IMR-90 (cell line): ENCODE measurements at regions not wholly inside any gene's neighbourhood (a gene's known extent, or its start where the extent isn't known, plus 50 kb on each side); places are given as distances from the start of the nearest gene placed in this dataset.

ENCODE experiments used
- ATAC-seq: fragments of 200-7000 bp; cut with Tn5 transposase; 2 replicates; pipeline ENCODE4 v1.9.1; 2020; ENCODE audit warnings: low read depth, mild to moderate bottlenecking, moderate library complexity
- BruUV-seq: library from RNA; stranded (reverse); fragments of 400-500 nt; replicated peaks from 2 replicates; lab custom pipeline; 2021; lab: Mats Ljungman, UMichigan
- CTCF ChIA-PET: fragments of 300-600 bp; formaldehyde crosslinking; extraction: SDS; loops from one replicate; lab custom pipeline; 2021; ENCODE audit warnings: antibody characterized with exemption; lab: Yijun Ruan, JAX
- POLR2A ChIA-PET: fragments of 300-600 bp; sonication (Branson Sonifier 250); formaldehyde crosslinking; loops from one replicate; lab custom pipeline; 2022; ENCODE audit warnings: antibody characterized with exemption; ENCODE audit not compliant: unreplicated experiment; lab: Charles Lee
- DNase-seq: peaks from one replicate; pipeline ENCODE4 v3.0.0; 2013
- H2AFZ ChIP-seq: replicated peaks from 2 replicates; pipeline ENCODE3; 2013; ENCODE audit warnings: low read length, mild to moderate bottlenecking; ENCODE audit not compliant: poor library complexity
- H2AK5ac ChIP-seq: 2 replicates; pipeline ENCODE4 v1.6.1; 2013; ENCODE audit warnings: low read depth, low read length, inconsistent platforms
- H2AK9ac ChIP-seq: replicated peaks from 2 replicates; pipeline ENCODE3; 2013; ENCODE audit warnings: mild to moderate bottlenecking, low read depth, low read length, moderate library complexity; ENCODE audit not compliant: poor library complexity
- H2BK120ac ChIP-seq: 2 replicates; pipeline ENCODE4 v1.6.1; 2013; ENCODE audit warnings: low read depth, low read length, inconsistent platforms
- H2BK15ac ChIP-seq: 3 replicates; pipeline ENCODE4 v1.6.1; 2013; ENCODE audit warnings: low read depth, low read length, inconsistent platforms
- H2BK20ac ChIP-seq: 2 replicates; pipeline ENCODE4 v1.6.1; 2013; ENCODE audit warnings: low read depth, mild to moderate bottlenecking, inconsistent platforms, low read length, moderate library complexity
- H2BK5ac ChIP-seq: 2 replicates; pipeline ENCODE4 v1.6.1; 2013; ENCODE audit warnings: mild to moderate bottlenecking, low read depth, low read length, inconsistent platforms; ENCODE audit not compliant: poor library complexity, severe bottlenecking
- H3K14ac ChIP-seq: replicated peaks from 2 replicates; pipeline ENCODE4 v1.6.1; 2013; ENCODE audit warnings: low read depth, low read length, inconsistent platforms
- H3K18ac ChIP-seq: 2 replicates; pipeline ENCODE4 v1.6.1; 2013; ENCODE audit warnings: low read depth, low read length, control low read depth
- H3K23ac ChIP-seq: 2 replicates; pipeline ENCODE4 v1.6.1; 2013; ENCODE audit warnings: low read depth, low read length, inconsistent platforms
- H3K27ac ChIP-seq: 2 replicates; pipeline ENCODE4 v1.5.1; 2013; ENCODE audit warnings: mild to moderate bottlenecking, control low read depth, low read length; ENCODE audit not compliant: insufficient read depth
- H3K27me3 ChIP-seq: 2 replicates; pipeline ENCODE4 v1.6.1; 2013; ENCODE audit warnings: low read length; ENCODE audit not compliant: control insufficient read depth, insufficient read depth
- H3K36me3 ChIP-seq: 2 replicates; pipeline ENCODE4 v1.6.1; 2013; ENCODE audit warnings: low read length, mixed read lengths; ENCODE audit not compliant: control insufficient read depth, insufficient read depth
- H3K4ac ChIP-seq: 2 replicates; pipeline ENCODE4 v1.6.1; 2013; ENCODE audit warnings: low read depth, low read length, inconsistent platforms
- H3K4me1 ChIP-seq: 2 replicates; pipeline ENCODE4 v1.6.1; 2013; ENCODE audit warnings: low read length, mixed read lengths; ENCODE audit not compliant: control insufficient read depth, insufficient read depth
- H3K4me2 ChIP-seq: 2 replicates; pipeline ENCODE4 v1.6.1; 2013; ENCODE audit warnings: low read depth, mild to moderate bottlenecking, control low read depth, low read length, moderate library complexity
- H3K4me3 ChIP-seq: 2 replicates; pipeline ENCODE4 v1.5.1; 2013; ENCODE audit warnings: low read depth, mild to moderate bottlenecking, control low read depth, low read length, moderate library complexity; ENCODE audit not compliant: insufficient read depth
- H3K56ac ChIP-seq: 2 replicates; pipeline ENCODE4 v1.6.1; 2013; ENCODE audit warnings: low read length, inconsistent platforms; ENCODE audit not compliant: insufficient read depth; ENCODE audit errors: extremely low read depth
- H3K79me1 ChIP-seq, 2 experiments: 2 replicates each; pipeline ENCODE4 v1.6.1; 2013; ENCODE audit warnings: low read length in 2 of 2, inconsistent platforms in 1 of 2, low read depth in 1 of 2
- H3K9ac ChIP-seq: 2 replicates; pipeline ENCODE4 v1.6.1; 2013; ENCODE audit warnings: low read depth, low read length, control low read depth
- H3K9me1 ChIP-seq: 2 replicates; pipeline ENCODE4 v1.6.1; 2013; ENCODE audit warnings: low read length, inconsistent platforms; ENCODE audit not compliant: insufficient read depth
- H3K9me3 ChIP-seq: 2 replicates; pipeline ENCODE4 v1.6.1; 2013; ENCODE audit warnings: low read length; ENCODE audit not compliant: control insufficient read depth, insufficient read depth
- H4K20me1 ChIP-seq: 2 replicates; pipeline ENCODE4 v1.6.1; 2013; ENCODE audit warnings: low read length, inconsistent platforms; ENCODE audit not compliant: insufficient read depth
- H4K5ac ChIP-seq: 2 replicates; pipeline ENCODE4 v1.6.1; 2013; ENCODE audit warnings: mild to moderate bottlenecking, low read depth, low read length, control low read depth
- H4K8ac ChIP-seq, 2 experiments: 2 replicates each; pipeline ENCODE4 v1.6.1; 2013; ENCODE audit warnings: low read depth in 2 of 2, low read length in 2 of 2, control low read depth in 1 of 2, inconsistent platforms in 1 of 2
- H4K91ac ChIP-seq: 2 replicates; pipeline ENCODE4 v1.6.1; 2013; ENCODE audit warnings: low read depth, low read length, inconsistent platforms; ENCODE audit not compliant: insufficient read depth
- BHLHE40 ChIP-seq: fragments of 150-350 bp; IDR thresholded peaks from 2 replicates; pipeline ENCODE4 v1.6.1; 2016; ENCODE audit warnings: mild to moderate bottlenecking, low read depth, low read length
- CEBPB ChIP-seq: IDR thresholded peaks from 2 replicates; pipeline ENCODE4 v1.6.1; 2012; ENCODE audit warnings: low read depth, low read length, improper control_type of control experiment
- CHD1 ChIP-seq: IDR thresholded peaks from 2 replicates; pipeline ENCODE4 v1.6.1; 2012; ENCODE audit warnings: low read depth, low read length, improper control_type of control experiment
- FOS ChIP-seq: fragments of 150-350 bp; IDR thresholded peaks from 2 replicates; pipeline ENCODE4 v1.6.1; 2016; ENCODE audit warnings: low read depth, low read length
- MAFK ChIP-seq: IDR thresholded peaks from 2 replicates; pipeline ENCODE4 v1.6.1; 2012; ENCODE audit warnings: low read depth, low read length, improper control_type of control experiment
- MAZ ChIP-seq: IDR thresholded peaks from 2 replicates; pipeline ENCODE4 v1.6.1; 2012; ENCODE audit warnings: low read depth, mild to moderate bottlenecking, low read length, improper control_type of control experiment, moderate library complexity, borderline replicate concordance
- MXI1 ChIP-seq: IDR thresholded peaks from 2 replicates; pipeline ENCODE4 v1.6.1; 2012; ENCODE audit warnings: low read depth, mild to moderate bottlenecking, low read length, moderate library complexity, borderline replicate concordance
- NFE2L2 ChIP-seq: fragments of 150-350 bp; IDR thresholded peaks from 2 replicates; pipeline ENCODE4 v1.6.1; 2016; ENCODE audit warnings: low read depth, mild to moderate bottlenecking, low read length
- POLR2A ChIP-seq: IDR thresholded peaks from 2 replicates; pipeline ENCODE4 v1.6.1; 2012; ENCODE audit warnings: mild to moderate bottlenecking, low read depth, low read length
- RAD21 ChIP-seq: IDR thresholded peaks from 2 replicates; pipeline ENCODE4 v1.6.1; 2012; ENCODE audit warnings: low read length, improper control_type of control experiment
- RCOR1 ChIP-seq: IDR thresholded peaks from 2 replicates; pipeline ENCODE4 v1.6.1; 2012; ENCODE audit warnings: mild to moderate bottlenecking, low read length, improper control_type of control experiment; ENCODE audit not compliant: insufficient replicate concordance
- RFX5 ChIP-seq: IDR thresholded peaks from 2 replicates; pipeline ENCODE4 v1.8.0; 2012; ENCODE audit warnings: low read depth, mild to moderate bottlenecking, low read length, moderate library complexity
- SMC3 ChIP-seq: fragments of 150-350 bp; IDR thresholded peaks from 2 replicates; pipeline ENCODE4 v1.6.1; 2016; ENCODE audit warnings: low read depth, mild to moderate bottlenecking, antibody characterized with exemption, low read length, moderate library complexity
- WGBS, 2 experiments: methylation state at CpG; one replicate each; pipeline versions ENCODE4 v1.1.5 to v1.1.7; 2013; ENCODE audit warnings: missing lambda C conversion rate in 2 of 2; ENCODE audit not compliant: insufficient read length in 1 of 2; ENCODE audit errors: extremely low coverage in 2 of 2; 5-methylcytosine and 5-hydroxymethylcytosine counted together
- dilution Hi-C: fragments of 300-500 bp; cut with HindIII; formaldehyde crosslinking; loops from one replicate; pipeline ENCODE4 v1.14.3; 2018; ENCODE audit warnings: low sequenced_read_pairs; ENCODE audit not compliant: unreplicated experiment
- in situ Hi-C: fragments of 300-500 bp; cut with MboI; formaldehyde crosslinking; loops from 3 replicates; pipeline ENCODE4 v1.14.3; 2019; ENCODE audit warnings: low sequenced_read_pairs, inconsistent platforms, mixed read lengths
- intact Hi-C: fragments of 100-400 bp; cut with micrococcal nuclease; formaldehyde crosslinking; loops from 2 replicates; pipeline ENCODE4 v1.10.0; 2022
- TF ChIP-seq, protein P1 (sequence below): fragments of 150-350 bp; IDR thresholded peaks from 2 replicates; pipeline ENCODE4 v1.6.1; 2016; ENCODE audit warnings: low read depth, mild to moderate bottlenecking, low read length, moderate library complexity, borderline replicate concordance
- TF ChIP-seq, protein P2 (sequence below): fragments of 150-350 bp; IDR thresholded peaks from 2 replicates; pipeline ENCODE4 v1.6.1; 2017; ENCODE audit warnings: mild to moderate bottlenecking, antibody characterized with exemption, low read length, low read depth
- TF ChIP-seq, protein P3 (sequence below): conservative IDR thresholded peaks from 2 replicates; pipeline ENCODE4 v1.5.1; 2012; ENCODE audit warnings: mild to moderate bottlenecking, low read depth, low read length, improper control_type of control experiment

GRCh38 chr6:99819853-99820252 is 174.2 kb downstream of the MCHR2 start:
- Histone ChIP-seq H2BK120ac (no peak overlapping the region), H4K20me1 (no peaks in the 10 kb centered on the region), H3K4me1 (no peaks in the 10 kb centered on the region), H2AFZ (no peak overlapping the region), H3K27ac (no peak overlapping the region), H4K91ac (no peak overlapping the region), H3K79me1 (no peaks in the 10 kb centered on the region), H3K9me1 (no peaks in the 10 kb centered on the region), H3K14ac (no peak overlapping the region), H3K4me3 (no peak overlapping the region), H3K9ac (no peak overlapping the region), H3K36me3 (no peaks in the 10 kb centered on the region), H3K27me3 (no peaks in the 10 kb centered on the region), H3K56ac (no peak overlapping the region), H3K4ac (no peak overlapping the region), H2BK20ac (no peak overlapping the region), H2BK15ac (no peak overlapping the region), H3K23ac (no peak overlapping the region), H2BK5ac (no peak overlapping the region), H2AK9ac (no peak overlapping the region), H3K4me2 (no peak overlapping the region), H3K9me3 (no peaks in the 10 kb centered on the region), H3K18ac (no peak overlapping the region), H2AK5ac (no peak overlapping the region), H4K8ac (no peak overlapping the region), H4K5ac (no peak overlapping the region)
- in situ Hi-C loops (no loop called here), intact Hi-C loops (loop anchor here (5.0 kb wide), 2 partner anchors 538 to 668 kb away; no protein-coding TSS in a partner anchor), dilution Hi-C loops (no loop called here)
- ATAC-seq, result no peak
- CTCF ChIA-PET, result no interaction called here
- WGBS, 2 experiments, result 0% methylated on average over 1 of the region's 5 CpGs; no CpG with 5 or more reads in 1 of the 2 experiments
- TF ChIP-seq CEBPB (no peak), FOS (no peak), NFE2L2 (no peak), MAZ (no peak), BHLHE40 (no peak), MAFK (no peak), RAD21 (no peak), SMC3 (no peak), POLR2A (no peak), MXI1 (no peak), RCOR1 (no peak), CHD1 (no peak), RFX5 (no peak)
- TF ChIP-seq, protein P1, sequence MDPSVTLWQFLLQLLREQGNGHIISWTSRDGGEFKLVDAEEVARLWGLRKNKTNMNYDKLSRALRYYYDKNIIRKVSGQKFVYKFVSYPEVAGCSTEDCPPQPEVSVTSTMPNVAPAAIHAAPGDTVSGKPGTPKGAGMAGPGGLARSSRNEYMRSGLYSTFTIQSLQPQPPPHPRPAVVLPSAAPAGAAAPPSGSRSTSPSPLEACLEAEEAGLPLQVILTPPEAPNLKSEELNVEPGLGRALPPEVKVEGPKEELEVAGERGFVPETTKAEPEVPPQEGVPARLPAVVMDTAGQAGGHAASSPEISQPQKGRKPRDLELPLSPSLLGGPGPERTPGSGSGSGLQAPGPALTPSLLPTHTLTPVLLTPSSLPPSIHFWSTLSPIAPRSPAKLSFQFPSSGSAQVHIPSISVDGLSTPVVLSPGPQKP, result no peak
- TF ChIP-seq, protein P2, sequence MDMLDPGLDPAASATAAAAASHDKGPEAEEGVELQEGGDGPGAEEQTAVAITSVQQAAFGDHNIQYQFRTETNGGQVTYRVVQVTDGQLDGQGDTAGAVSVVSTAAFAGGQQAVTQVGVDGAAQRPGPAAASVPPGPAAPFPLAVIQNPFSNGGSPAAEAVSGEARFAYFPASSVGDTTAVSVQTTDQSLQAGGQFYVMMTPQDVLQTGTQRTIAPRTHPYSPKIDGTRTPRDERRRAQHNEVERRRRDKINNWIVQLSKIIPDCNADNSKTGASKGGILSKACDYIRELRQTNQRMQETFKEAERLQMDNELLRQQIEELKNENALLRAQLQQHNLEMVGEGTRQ, result no peak
- TF ChIP-seq, protein P3, sequence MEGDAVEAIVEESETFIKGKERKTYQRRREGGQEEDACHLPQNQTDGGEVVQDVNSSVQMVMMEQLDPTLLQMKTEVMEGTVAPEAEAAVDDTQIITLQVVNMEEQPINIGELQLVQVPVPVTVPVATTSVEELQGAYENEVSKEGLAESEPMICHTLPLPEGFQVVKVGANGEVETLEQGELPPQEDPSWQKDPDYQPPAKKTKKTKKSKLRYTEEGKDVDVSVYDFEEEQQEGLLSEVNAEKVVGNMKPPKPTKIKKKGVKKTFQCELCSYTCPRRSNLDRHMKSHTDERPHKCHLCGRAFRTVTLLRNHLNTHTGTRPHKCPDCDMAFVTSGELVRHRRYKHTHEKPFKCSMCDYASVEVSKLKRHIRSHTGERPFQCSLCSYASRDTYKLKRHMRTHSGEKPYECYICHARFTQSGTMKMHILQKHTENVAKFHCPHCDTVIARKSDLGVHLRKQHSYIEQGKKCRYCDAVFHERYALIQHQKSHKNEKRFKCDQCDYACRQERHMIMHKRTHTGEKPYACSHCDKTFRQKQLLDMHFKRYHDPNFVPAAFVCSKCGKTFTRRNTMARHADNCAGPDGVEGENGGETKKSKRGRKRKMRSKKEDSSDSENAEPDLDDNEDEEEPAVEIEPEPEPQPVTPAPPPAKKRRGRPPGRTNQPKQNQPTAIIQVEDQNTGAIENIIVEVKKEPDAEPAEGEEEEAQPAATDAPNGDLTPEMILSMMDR, result no peak
- no TSS peak for BruUV-seq
- POLR2A ChIA-PET, result no interaction called here
- DNase-seq, result no peak
